ENCODE measurements at regions not wholly inside any gene's neighbourhood (a gene's known extent, or its start where the extent isn't known, plus 50 kb on each side); places are given as distances from the start of the nearest gene placed in this dataset.
A peak's percentile ranks its signal among the peaks of the same experiment; 100 is the strongest.

DNA sequence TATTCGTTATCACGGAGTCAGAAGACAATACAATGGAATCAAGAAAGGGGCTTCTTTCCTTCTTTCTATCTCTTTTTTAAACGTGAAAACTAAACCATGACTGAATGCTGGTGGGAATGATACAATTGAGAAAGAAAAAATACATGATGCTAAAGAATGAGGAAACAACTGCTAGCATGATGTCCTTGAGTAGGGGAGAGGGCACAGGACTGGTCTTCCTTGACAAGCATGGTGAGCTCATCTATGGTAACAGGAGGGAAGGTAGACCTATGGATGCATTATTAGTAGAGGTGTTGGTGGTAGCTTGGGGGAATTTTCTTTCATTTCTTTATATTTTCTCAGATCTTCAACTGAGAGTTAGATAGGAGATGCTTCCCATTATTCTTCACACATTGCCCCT, 88.9 kb upstream of the COL1A2 start:
- FAIRE-seq (no peak), DNase-seq (no peak)
- Histone ChIP-seq H3K4me1 (ENCODE audit: control insufficient read depth in 2 of 3, insufficient read depth in 2 of 3, low read depth in 1 of 3, low read length in 3 of 3) (peaks cover 7 to 17% (median 11%) of the 10 kb centered on the region in 3 donors), H3K27ac (ENCODE audit: low read depth in 2 of 2, low read length in 2 of 2) (no peak overlapping the region), H3K9ac (ENCODE audit: low read length in 3 of 3) (no peak overlapping the region), H3K36me3 (ENCODE audit: control insufficient read depth in 2 of 3, insufficient read depth in 3 of 3, low read length in 3 of 3) (no peaks in the 10 kb centered on the region), H3K27me3 (ENCODE audit: control insufficient read depth, insufficient read depth, low read length) (no peaks in the 10 kb centered on the region), H3K4me3 (ENCODE audit: low read length in 3 of 3) (no peak overlapping the region), H3K9me3 (ENCODE audit: control insufficient read depth in 2 of 3, insufficient read depth in 1 of 3, low read length in 3 of 3) (no peaks in the 10 kb centered on the region)
- TF ChIP-seq, protein P1, sequence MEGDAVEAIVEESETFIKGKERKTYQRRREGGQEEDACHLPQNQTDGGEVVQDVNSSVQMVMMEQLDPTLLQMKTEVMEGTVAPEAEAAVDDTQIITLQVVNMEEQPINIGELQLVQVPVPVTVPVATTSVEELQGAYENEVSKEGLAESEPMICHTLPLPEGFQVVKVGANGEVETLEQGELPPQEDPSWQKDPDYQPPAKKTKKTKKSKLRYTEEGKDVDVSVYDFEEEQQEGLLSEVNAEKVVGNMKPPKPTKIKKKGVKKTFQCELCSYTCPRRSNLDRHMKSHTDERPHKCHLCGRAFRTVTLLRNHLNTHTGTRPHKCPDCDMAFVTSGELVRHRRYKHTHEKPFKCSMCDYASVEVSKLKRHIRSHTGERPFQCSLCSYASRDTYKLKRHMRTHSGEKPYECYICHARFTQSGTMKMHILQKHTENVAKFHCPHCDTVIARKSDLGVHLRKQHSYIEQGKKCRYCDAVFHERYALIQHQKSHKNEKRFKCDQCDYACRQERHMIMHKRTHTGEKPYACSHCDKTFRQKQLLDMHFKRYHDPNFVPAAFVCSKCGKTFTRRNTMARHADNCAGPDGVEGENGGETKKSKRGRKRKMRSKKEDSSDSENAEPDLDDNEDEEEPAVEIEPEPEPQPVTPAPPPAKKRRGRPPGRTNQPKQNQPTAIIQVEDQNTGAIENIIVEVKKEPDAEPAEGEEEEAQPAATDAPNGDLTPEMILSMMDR (IDR thresholded peaks at IDR 0.05; ENCODE audit: borderline replicate concordance, extremely low read depth, insufficient read depth) = no peak
- intact Hi-C loops (cut with DNase I) = no loop called here

DNA sequence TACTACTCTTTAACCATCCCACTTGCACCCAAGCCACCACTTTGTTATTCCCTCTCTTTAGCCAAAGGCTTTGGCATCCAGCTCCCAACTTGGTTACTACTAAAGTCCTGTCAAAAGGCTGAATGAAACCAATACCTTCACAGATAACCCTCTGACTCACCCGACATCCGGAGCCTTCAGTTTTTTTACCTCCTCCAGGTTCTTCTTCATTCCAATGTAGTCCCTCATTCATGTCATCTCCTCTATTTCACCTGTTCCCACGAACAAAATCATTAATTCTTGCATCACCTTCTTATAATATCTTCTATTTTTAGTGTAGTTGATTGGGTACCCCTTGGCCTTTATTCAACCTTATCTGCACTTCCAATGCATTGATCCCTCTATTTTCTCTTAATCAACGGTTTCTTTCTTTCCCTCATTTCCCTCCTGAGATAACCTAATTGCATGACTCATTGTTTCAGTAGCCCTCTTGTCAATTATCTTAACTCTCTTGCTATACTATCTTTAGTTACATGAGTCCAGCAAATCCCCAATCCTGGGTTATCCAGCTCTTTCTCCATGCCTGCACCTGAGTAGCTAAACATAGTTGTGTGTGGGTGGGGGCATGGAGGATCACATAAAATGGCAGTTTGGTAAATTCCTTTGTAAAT, 87.2 kb upstream of the COL1A2 start:
- Histone ChIP-seq H3K27ac (ENCODE audit: low read depth in 2 of 2, low read length in 2 of 2) (no peak overlapping the region), H3K9me3 (ENCODE audit: control insufficient read depth in 2 of 3, insufficient read depth in 1 of 3, low read length in 3 of 3) (no peaks in the 10 kb centered on the region), H3K4me3 (ENCODE audit: low read length in 3 of 3) (no peak overlapping the region), H3K4me1 (ENCODE audit: control insufficient read depth in 2 of 3, insufficient read depth in 2 of 3, low read depth in 1 of 3, low read length in 3 of 3) (peaks cover 0 to 9% (median 0%) of the 10 kb centered on the region in 3 donors), H3K36me3 (ENCODE audit: control insufficient read depth in 2 of 3, insufficient read depth in 3 of 3, low read length in 3 of 3) (no peaks in the 10 kb centered on the region), H3K27me3 (ENCODE audit: control insufficient read depth, insufficient read depth, low read length) (no peaks in the 10 kb centered on the region), H3K9ac (ENCODE audit: low read length in 3 of 3) (no peak overlapping the region)
- intact Hi-C loops (cut with DNase I) = no loop called here
- DNase-seq (no peak), FAIRE-seq (no peak)
- TF ChIP-seq, protein P1 (IDR thresholded peaks at IDR 0.05; ENCODE audit: borderline replicate concordance, extremely low read depth, insufficient read depth) = no peak

DNA sequence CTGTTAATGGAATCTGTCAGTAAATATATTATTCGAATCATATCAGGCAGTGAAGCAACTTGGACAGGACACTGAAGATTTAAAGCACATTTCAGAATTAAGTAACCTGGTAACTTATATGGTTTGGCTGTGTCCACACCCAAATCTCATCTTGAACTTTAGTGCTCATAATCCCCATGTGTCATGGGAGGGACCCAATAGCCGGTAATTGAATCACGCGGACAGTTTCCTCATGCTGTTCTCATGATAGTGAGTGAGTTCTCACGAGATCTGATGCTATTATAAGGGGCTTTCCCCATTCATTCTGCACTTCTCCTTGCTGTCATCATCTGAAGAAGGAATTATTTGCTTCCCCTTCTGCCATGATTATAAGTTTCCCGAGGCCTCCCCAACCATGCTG, 83.2 kb upstream of the COL1A2 start:
- DNase-seq = no peak
- no peaks in the 10 kb centered on the region for H3K36me3 ChIP-seq (ENCODE audit: control insufficient read depth in 2 of 3, insufficient read depth in 3 of 3, low read length in 3 of 3)
- TF ChIP-seq, protein P1 (IDR thresholded peaks at IDR 0.05; ENCODE audit: borderline replicate concordance, extremely low read depth, insufficient read depth) = no peak
- no peak overlapping the region for H3K9ac ChIP-seq (ENCODE audit: low read length in 3 of 3)
- H3K27ac ChIP-seq (ENCODE audit: low read depth in 2 of 2, low read length in 2 of 2) = no peak overlapping the region
- H3K9me3 ChIP-seq (ENCODE audit: control insufficient read depth in 2 of 3, insufficient read depth in 1 of 3, low read length in 3 of 3) = no peaks in the 10 kb centered on the region
- H3K27me3 ChIP-seq (ENCODE audit: control insufficient read depth, insufficient read depth, low read length) = no peaks in the 10 kb centered on the region
- H3K4me1 ChIP-seq (ENCODE audit: control insufficient read depth in 2 of 3, insufficient read depth in 2 of 3, low read depth in 1 of 3, low read length in 3 of 3) = peaks cover 0 to 5% (median 0%) of the 10 kb centered on the region in 3 donors
- H3K4me3 ChIP-seq (ENCODE audit: low read length in 3 of 3) = no peak overlapping the region
- no peak for FAIRE-seq
- intact Hi-C loops (cut with DNase I) = no loop called here

DNA sequence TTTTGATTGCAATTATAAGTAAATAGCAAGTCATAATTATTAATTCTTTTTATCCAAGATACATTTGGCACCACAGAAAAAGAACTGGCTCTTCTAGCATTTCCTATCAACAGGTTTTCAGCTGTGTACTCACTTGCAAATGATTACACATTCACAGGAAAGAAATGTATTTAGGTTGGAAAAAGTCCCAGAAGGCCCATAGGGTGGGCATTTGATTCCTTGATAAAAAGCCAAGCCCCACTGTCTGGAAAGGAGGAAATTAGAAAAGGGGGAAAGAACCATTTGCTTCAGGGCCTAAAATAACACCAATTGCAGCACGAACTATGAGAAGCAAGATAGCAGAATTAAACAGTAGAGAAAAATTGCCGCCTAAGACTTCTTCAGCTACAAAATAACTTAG, 80.8 kb upstream of the COL1A2 start:
- TF ChIP-seq, protein P1 (IDR thresholded peaks at IDR 0.05; ENCODE audit: borderline replicate concordance, extremely low read depth, insufficient read depth) = no peak
- intact Hi-C loops (cut with DNase I) = no loop called here
- Histone ChIP-seq H3K9ac (ENCODE audit: low read length in 3 of 3) (no peak overlapping the region), H3K36me3 (ENCODE audit: control insufficient read depth in 2 of 3, insufficient read depth in 3 of 3, low read length in 3 of 3) (no peaks in the 10 kb centered on the region), H3K9me3 (ENCODE audit: control insufficient read depth in 2 of 3, insufficient read depth in 1 of 3, low read length in 3 of 3) (no peaks in the 10 kb centered on the region), H3K4me1 (ENCODE audit: control insufficient read depth in 2 of 3, insufficient read depth in 2 of 3, low read depth in 1 of 3, low read length in 3 of 3) (peaks cover 0 to 5% (median 0%) of the 10 kb centered on the region in 3 donors), H3K27me3 (ENCODE audit: control insufficient read depth, insufficient read depth, low read length) (no peaks in the 10 kb centered on the region), H3K4me3 (ENCODE audit: low read length in 3 of 3) (no peak overlapping the region), H3K27ac (ENCODE audit: low read depth in 2 of 2, low read length in 2 of 2) (no peak overlapping the region)
- FAIRE-seq = no peak
- DNase-seq = peak in 1 of 5 donors; percentile 34
